ENCODE measurements at regions not wholly inside any gene's neighbourhood (a gene's known extent, or its start where the extent isn't known, plus 50 kb on each side); places are given as distances from the start of the nearest gene placed in this dataset.
"Not testable (repeated sequence)": the region's sequence is repeated elsewhere in the genome, so short reads cannot be mapped to it uniquely, and the experiment has no call there.

DNA sequence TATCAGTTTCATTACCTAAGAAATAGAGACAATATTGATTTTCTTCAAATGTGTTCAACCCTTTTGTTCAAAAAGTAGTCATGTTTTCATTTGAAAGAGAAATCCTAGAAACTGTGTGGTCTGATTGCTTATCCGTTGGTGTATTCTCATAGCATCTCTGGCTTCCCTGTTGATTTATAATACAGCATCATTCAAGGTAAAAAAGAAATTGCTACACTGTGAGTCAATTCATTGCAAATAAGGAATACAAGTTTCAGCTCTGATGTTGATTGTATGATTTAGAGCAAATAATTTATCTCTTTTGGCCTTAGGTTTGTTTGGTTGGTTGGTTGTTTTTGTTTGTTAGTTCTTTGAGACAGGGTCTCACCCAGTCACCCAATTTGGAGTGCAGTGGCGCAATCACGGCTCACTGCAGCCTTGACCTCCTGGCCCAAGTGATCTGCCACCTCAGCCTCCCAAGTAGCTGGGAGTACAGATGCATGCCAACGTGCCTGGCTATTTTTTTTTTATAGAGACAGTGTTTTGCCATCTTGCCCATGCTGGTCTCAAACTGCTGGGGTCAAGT lies 185.5 kb upstream of the TNFAIP3 start:
- DNase-seq (ENCODE audit: low spot score) (no peak), ATAC-seq (no peak)
- intact Hi-C loops (cut with DNase I) = no loop called here

GRCh38 chr6:137682658-137683057 lies 184.4 kb upstream of the TNFAIP3 start:
- DNase-seq (ENCODE audit: low spot score) = not testable (repeated sequence)

GRCh38 chr6:137683916-137684315 lies 183.1 kb upstream of the TNFAIP3 start:
- no peak for ATAC-seq
- DNase-seq (ENCODE audit: low spot score) = no peak
- intact Hi-C loops (cut with DNase I) = no loop called here

More at GRCh38 chr6:137682658-137683057, 184.4 kb upstream of the TNFAIP3 start:
- intact Hi-C loops (cut with DNase I); ATAC-seq: not testable (repeated sequence)

GRCh38 chr6:137685798-137686375 lies 181.2 kb upstream of the TNFAIP3 start:
- DNase-seq (ENCODE audit: low spot score) = no peak
- no peak for ATAC-seq
- intact Hi-C loops (cut with DNase I) = no loop called here

DNA sequence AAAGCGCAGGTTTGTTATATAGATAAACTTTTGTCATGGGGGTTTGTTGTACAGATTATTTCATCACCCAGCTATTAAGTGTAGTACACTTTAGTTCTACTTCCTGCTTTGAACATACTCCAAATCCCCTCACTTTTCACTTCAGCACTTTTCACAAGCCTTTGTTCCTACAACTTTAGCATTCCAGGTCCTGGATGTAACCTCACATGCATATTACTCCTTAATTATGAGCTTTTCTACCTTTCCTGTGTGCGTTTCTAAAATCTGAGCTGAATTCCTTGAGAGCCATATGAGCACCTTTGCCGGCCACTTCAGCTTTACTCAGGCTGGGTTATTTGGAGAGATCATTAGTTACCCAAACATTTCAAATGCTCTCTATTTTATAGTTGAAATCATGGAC lies 179.2 kb upstream of the TNFAIP3 start:
- intact Hi-C loops (cut with DNase I) = no loop called here
- ATAC-seq (no peak), DNase-seq (ENCODE audit: low spot score) (no peak)

- DNase-seq (ENCODE audit: low spot score) (no peak), ATAC-seq (no peak)
Measured at GRCh38 chr6:137688230-137688971, 178.7 kb upstream of the TNFAIP3 start.

DNA sequence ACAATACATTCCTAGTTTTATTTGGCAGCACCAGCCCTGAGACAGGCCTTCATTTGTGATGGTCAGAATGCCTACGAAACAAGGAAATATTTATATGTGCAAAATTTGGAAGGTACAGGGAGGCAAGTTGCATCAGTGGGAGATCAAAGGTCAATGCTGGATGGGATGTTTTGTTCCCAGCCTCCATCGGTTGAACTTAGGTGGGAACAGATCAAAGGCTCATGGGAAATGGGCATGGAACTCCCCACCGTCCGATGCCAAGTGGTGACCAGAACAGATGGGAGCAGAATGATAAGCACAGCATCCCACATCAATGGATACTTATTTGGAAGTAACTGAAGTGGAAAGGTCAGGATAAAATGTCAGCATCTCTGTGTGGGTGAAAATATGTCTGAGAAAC lies 177.7 kb upstream of the TNFAIP3 start:
- DNase-seq (ENCODE audit: low spot score) (no peak), ATAC-seq (peak; percentile 90)
- intact Hi-C loops (cut with DNase I) = no loop called here

More at GRCh38 chr6:137688230-137688971, 178.7 kb upstream of the TNFAIP3 start:
- intact Hi-C loops (cut with DNase I) = no loop called here

GRCh38 chr6:137690034-137690433 lies 177.0 kb upstream of the TNFAIP3 start:
- ATAC-seq (no peak), DNase-seq (ENCODE audit: low spot score) (no peak)
- intact Hi-C loops (cut with DNase I) = no loop called here

GRCh38 chr6:137690721-137691120 lies 176.3 kb upstream of the TNFAIP3 start:
- DNase-seq (ENCODE audit: low spot score) = no peak
- no peak for ATAC-seq
- intact Hi-C loops (cut with DNase I) = no loop called here

DNA sequence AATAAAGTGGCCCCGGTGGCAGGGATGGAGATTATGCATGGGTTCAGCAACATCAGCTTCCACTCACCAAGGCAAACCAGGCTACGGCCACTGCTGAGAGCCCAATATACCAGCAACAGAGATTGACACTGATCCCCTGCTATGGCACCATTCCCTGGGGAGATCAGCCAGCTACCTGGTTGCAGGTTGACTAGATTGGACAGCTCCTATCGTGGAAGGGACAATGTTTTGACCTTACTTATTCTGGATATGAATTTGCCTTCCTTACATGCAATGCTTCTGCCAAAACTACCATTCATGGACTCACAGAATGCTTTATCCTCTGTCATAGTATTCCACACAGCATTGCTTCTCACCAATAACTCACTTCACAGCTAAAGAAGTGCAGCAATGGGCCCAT lies 174.8 kb upstream of the TNFAIP3 start:
- intact Hi-C loops (cut with DNase I) = no loop called here
- ATAC-seq (no peak), DNase-seq (ENCODE audit: low spot score) (no peak)

GRCh38 chr6:137692806-137693205 lies 174.3 kb upstream of the TNFAIP3 start:
- no peak for ATAC-seq
- DNase-seq (ENCODE audit: low spot score) = no peak
- intact Hi-C loops (cut with DNase I) = no loop called here

DNA sequence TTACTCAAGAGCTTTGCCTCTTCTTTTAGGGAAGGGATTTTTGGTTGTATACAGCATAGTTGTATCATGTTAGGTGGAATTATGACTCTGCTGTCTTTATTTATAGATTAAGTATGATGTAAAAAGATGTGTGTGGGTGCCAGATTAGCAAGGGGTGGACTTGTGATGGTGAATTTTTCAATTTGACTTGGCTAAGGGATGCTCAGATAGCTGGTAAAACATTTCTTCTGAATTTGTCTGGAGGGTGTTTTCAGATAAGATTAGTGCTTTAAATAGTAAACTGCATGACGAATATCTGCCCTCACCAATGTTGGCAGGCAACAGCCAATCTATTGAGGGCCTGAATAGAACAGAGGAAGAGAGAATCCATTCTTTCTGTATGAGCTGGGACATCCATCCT lies 173.3 kb upstream of the TNFAIP3 start:
- intact Hi-C loops (cut with DNase I) = no loop called here
- DNase-seq (ENCODE audit: low spot score) (no peak), ATAC-seq (no peak)

- DNase-seq (ENCODE audit: low spot score) = no peak
- ATAC-seq = no peak
- intact Hi-C loops (cut with DNase I) = no loop called here
Measured at GRCh38 chr6:137696765-137697164, 170.3 kb upstream of the TNFAIP3 start.

DNA sequence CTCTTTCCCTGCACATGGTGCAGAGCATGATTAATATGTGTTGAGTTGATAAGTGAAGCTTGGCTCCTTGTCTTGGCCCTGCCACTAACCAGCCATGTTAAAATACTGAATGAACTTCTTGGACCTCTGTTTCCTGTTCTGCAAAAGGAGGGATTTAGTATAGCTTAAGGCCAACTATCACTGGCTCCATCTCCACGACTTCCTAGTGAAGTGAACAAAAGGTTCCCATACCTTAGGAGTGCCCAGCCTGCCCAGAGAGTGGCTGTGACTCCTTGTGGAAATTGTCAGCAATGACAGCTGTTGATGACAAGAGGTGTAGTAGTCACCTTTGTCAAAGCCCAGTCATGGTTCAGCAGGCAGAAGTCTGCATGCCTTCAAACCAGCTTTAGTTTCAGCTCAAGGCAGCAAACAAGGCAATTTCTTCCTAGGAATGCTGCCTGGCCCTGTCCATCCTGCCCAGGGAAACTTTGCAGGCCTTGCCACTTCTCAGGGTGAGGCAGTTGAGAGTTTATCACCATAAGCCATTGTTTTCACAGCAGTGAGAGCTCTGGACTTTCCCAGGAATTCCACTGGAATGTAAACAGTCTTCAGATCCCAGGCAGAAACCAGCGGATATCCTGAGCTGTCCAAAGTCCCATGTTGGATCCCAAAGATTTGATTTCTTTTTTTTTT lies 169.7 kb upstream of the TNFAIP3 start:
- ATAC-seq (no peak), DNase-seq (ENCODE audit: low spot score) (no peak)
- intact Hi-C loops (cut with DNase I) = no loop called here

DNA sequence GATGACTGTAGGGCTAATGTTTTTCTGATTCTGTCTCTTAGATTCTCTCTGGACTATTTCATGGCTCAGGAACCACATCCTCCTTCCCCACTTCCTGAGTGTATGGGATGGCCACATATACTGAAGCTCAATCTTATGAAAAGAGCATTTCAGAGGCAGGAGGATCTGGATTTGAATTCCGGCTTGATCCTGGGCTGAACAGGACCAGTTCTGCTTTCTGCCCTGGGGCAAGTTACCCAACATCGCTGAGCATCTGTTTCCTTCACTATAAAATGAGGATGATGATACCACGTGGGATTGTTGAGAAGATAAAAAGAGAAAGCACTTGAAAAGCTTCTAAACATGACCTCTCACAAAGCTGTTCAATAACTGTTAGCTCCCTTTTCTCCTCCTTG lies 168.4 kb upstream of the TNFAIP3 start:
- intact Hi-C loops (cut with DNase I) = no loop called here

GRCh38 chr6:137699031-137699683 lies 167.9 kb upstream of the TNFAIP3 start:
- peak; percentile 49 for ATAC-seq
- intact Hi-C loops (cut with DNase I) = no loop called here
- no peak for DNase-seq (ENCODE audit: low spot score)

More for the DNA sequence above, 168.4 kb upstream of the TNFAIP3 start:
- peak; percentile 53 for ATAC-seq
- DNase-seq (ENCODE audit: low spot score) = no peak

DNA sequence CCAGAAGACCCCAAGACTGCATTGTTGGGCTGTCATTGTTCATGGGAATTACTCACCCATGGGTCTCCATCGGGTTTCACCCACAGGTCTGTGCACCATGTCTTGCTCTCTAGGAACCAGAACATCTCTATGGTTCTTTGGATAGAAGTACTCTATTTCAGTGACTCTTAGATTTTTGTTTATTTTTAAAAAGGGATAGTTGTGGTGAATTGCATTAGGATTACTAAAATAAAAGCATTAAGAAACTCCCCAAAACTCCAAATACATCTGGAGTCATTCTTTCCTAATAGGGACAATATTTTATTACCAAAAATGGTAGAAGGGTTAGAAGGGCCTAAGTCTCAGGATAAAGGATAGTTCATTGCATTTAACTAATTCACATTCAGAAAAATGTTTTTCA lies 166.9 kb upstream of the TNFAIP3 start:
- intact Hi-C loops (cut with DNase I) = no loop called here
- ATAC-seq = no peak

GRCh38 chr6:137700751-137701477 lies 166.1 kb upstream of the TNFAIP3 start:
- intact Hi-C loops (cut with DNase I) = no loop called here
- ATAC-seq (peak; percentile 88), DNase-seq (ENCODE audit: low spot score) (no peak)

More for the DNA sequence above, 166.9 kb upstream of the TNFAIP3 start:
- DNase-seq (ENCODE audit: low spot score) = no peak

GRCh38 chr6:137701942-137702341 lies 165.1 kb upstream of the TNFAIP3 start:
- ATAC-seq = no peak
- intact Hi-C loops (cut with DNase I) = no loop called here
- DNase-seq (ENCODE audit: low spot score) = no peak

Measured in sciatic nerve (tissue), 2 donors.